BE2C (cell line): ENCODE measurements at regions not wholly inside any gene's neighbourhood (a gene's known extent, or its start where the extent isn't known, plus 50 kb on each side); places are given as distances from the start of the nearest gene placed in this dataset.

Experiments
- DNase-seq: peaks from one replicate; pipeline ENCODE4 v3.0.0-alpha.2; 2020
- H3K27me3 ChIP-seq: fragments of 250-450 bp; sonication (Bioruptor Pico); 2 replicates; pipeline ENCODE4 v1.5.1; 2020; ENCODE audit warnings: mild to moderate bottlenecking
- H3K36me3 ChIP-seq: fragments of 250-450 bp; sonication (Bioruptor Pico); 2 replicates; pipeline ENCODE4 v1.5.1; 2020; ENCODE audit warnings: mild to moderate bottlenecking
- H3K4me1 ChIP-seq: fragments of 250-450 bp; sonication (Bioruptor Pico); 2 replicates; pipeline ENCODE4 v1.5.1; 2020
- H3K4me3 ChIP-seq: 2 replicates; pipeline ENCODE4 v1.5.1; 2011; ENCODE audit warnings: low read depth, low read length
- H3K9me3 ChIP-seq: fragments of 250-450 bp; sonication (Bioruptor Pico); 2 replicates; pipeline ENCODE4 v1.5.1; 2020
- CTCF ChIP-seq: IDR thresholded peaks from 2 replicates; pipeline ENCODE4 v1.5.1; 2012; ENCODE audit warnings: mild to moderate bottlenecking, low read depth, low read length

DNA sequence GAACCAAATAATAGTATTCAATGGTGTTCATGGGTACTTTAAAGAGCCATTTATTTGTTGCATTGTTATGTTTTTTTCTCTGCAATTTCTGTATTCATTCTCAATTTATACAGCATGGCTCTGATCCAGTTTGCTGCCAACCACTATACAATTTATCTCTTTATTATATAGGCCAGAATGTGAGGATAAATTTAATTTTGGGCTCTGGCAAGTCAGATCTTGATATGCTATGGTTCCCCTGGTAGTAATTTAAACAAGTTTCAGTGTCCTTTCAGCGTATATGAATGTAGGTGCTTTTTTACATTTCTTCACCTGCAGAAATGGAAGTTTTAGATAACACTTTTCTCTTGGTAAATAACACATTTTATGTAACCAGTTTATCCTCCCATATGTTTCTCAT, 1118.0 kb upstream of the SEMA6A start:
- Histone ChIP-seq H3K36me3 (no peaks in the 10 kb centered on the region), H3K27me3 (no peaks in the 10 kb centered on the region), H3K4me1 (no peaks in the 10 kb centered on the region), H3K4me3 (no peak overlapping the region), H3K9me3 (no peaks in the 10 kb centered on the region)
- no peak for DNase-seq
- no peak for TF ChIP-seq CTCF

DNA sequence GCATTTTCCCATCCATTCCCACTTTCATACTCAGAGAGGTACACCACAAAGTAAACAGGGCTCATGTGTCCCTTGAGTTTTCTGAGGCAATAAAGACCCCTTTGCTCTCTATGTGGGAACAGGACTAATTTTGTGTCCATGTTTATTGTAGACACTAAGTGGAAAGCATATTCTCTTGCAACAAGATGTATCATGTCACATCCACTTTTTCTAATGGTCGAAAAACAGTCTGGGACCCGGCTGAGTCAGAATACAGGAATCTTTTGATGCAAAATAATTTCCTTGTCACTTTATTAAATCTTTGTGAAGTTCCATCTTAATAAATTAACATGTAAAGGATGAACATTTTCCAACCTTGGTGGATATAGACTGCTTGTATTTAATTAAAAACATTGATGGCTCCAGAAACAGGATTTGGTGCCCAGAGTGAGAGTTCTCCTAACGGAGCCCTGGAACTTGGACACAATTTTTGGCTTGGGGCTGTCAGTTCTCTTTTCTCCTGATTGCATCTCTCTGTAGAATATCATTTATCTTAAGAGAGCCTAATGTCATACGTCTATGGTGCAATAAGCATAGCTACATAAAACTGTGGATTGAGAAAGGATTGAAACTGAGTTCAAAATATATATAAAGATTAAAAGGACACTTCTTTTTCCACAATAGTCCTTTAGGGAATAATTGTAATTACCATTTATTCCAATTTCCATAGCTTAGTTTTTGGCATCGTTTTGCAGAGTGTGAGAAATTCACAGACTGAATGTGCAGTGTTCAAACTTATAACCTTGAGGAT, 1116.7 kb upstream of the SEMA6A start:
- no peaks in the 10 kb centered on the region for H3K36me3 ChIP-seq
- no peak for TF ChIP-seq CTCF
- no peaks in the 10 kb centered on the region for H3K4me1 ChIP-seq
- H3K9me3 ChIP-seq, result no peaks in the 10 kb centered on the region
- H3K4me3 ChIP-seq, result no peak overlapping the region
- no peaks in the 10 kb centered on the region for H3K27me3 ChIP-seq
- DNase-seq, result no peak

DNA sequence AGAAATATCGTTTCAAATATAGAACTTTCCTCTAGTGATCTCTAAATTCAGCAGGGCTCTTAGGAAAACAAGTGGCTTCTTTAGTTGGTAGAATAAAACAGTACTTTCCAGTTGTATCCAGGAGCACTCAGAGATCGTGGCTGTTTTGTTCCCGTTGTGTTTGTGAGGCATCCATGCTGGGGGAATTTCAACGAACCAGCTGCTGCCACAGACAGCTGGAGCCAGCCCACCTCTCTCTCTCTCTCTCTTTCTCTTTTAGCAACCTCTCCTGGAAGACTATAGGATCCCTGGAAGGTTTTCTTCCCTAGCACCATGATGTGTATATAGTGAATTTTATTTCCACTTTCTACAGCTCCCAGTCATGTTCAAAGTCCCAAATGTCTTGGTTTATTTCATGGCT, 1116.0 kb upstream of the SEMA6A start:
- H3K27me3 ChIP-seq, result no peaks in the 10 kb centered on the region
- H3K4me3 ChIP-seq, result no peak overlapping the region
- H3K9me3 ChIP-seq, result no peaks in the 10 kb centered on the region
- H3K36me3 ChIP-seq, result no peaks in the 10 kb centered on the region
- no peak for DNase-seq
- no peaks in the 10 kb centered on the region for H3K4me1 ChIP-seq
- TF ChIP-seq CTCF, result no peak

- no peak for DNase-seq
These were observed 1112.3 kb upstream of the SEMA6A start for GRCh38 chr5:117686926-117687325.

GRCh38 chr5:117682416-117682815, 1107.8 kb upstream of the SEMA6A start:
- H3K4me1 ChIP-seq, result no peaks in the 10 kb centered on the region
- no peaks in the 10 kb centered on the region for H3K9me3 ChIP-seq
- no peaks in the 10 kb centered on the region for H3K27me3 ChIP-seq
- no peak for TF ChIP-seq CTCF
- no peak for DNase-seq
- no peaks in the 10 kb centered on the region for H3K36me3 ChIP-seq
- H3K4me3 ChIP-seq, result no peak overlapping the region

More at GRCh38 chr5:117686926-117687325, 1112.3 kb upstream of the SEMA6A start:
- H3K4me1 ChIP-seq, result no peaks in the 10 kb centered on the region
- TF ChIP-seq CTCF, result no peak
- H3K36me3 ChIP-seq, result no peaks in the 10 kb centered on the region
- no peaks in the 10 kb centered on the region for H3K27me3 ChIP-seq
- H3K4me3 ChIP-seq, result no peak overlapping the region
- H3K9me3 ChIP-seq, result no peaks in the 10 kb centered on the region

GRCh38 chr5:117681431-117682254, 1107.0 kb upstream of the SEMA6A start:
- Histone ChIP-seq H3K36me3 (no peaks in the 10 kb centered on the region), H3K27me3 (no peaks in the 10 kb centered on the region), H3K4me3 (no peak overlapping the region), H3K9me3 (no peaks in the 10 kb centered on the region), H3K4me1 (no peaks in the 10 kb centered on the region)
- TF ChIP-seq CTCF, result no peak
- no peak for DNase-seq
